D721Med (cell line): ENCODE measurements at regions not wholly inside any gene's neighbourhood (a gene's known extent, or its start where the extent isn't known, plus 50 kb on each side); places are given as distances from the start of the nearest gene placed in this dataset.
"Not testable (repeated sequence)": the region's sequence is repeated elsewhere in the genome, so short reads cannot be mapped to it uniquely, and the experiment has no call there.

ENCODE experiments used
- DNase-seq: peaks from one replicate; pipeline ENCODE4 v3.0.0; 2011; ENCODE audit warnings: low spot score; ENCODE audit not compliant: insufficient read length
- FAIRE-seq: peaks from 2 replicates; lab custom pipeline; 2011; peaks lifted over from hg19 to GRCh38; lab: Jason Lieb, UNC
- CTCF ChIP-seq: IDR thresholded peaks from 2 replicates; pipeline ENCODE4 v1.5.1; 2012; ENCODE audit warnings: mild to moderate bottlenecking, control low read depth; ENCODE audit not compliant: insufficient read depth; ENCODE audit errors: missing control alignments

- DNase-seq (no peak), FAIRE-seq (no peak)
- no peak for TF ChIP-seq CTCF
These were observed 294.2 kb upstream of the NCKAP5 start for GRCh38 chr2:133862400-133862977.

- FAIRE-seq = no peak
- no peak for DNase-seq
- TF ChIP-seq CTCF = no peak
These were observed 295.0 kb upstream of the NCKAP5 start for GRCh38 chr2:133863106-133863800.

- FAIRE-seq (no peak), DNase-seq (no peak)
- TF ChIP-seq CTCF = no peak
These were observed 296.9 kb upstream of the NCKAP5 start for GRCh38 chr2:133865141-133865540.

GRCh38 chr2:133867166-133867565 lies 298.9 kb upstream of the NCKAP5 start:
- peak; percentile 21 for FAIRE-seq
- no peak for TF ChIP-seq CTCF
- no peak for DNase-seq

GRCh38 chr2:133871545-133872209 lies 303.4 kb upstream of the NCKAP5 start:
- no peak for TF ChIP-seq CTCF
- FAIRE-seq (no peak), DNase-seq (no peak)

- DNase-seq (no peak), FAIRE-seq (no peak)
- no peak for TF ChIP-seq CTCF
These were observed 310.1 kb upstream of the NCKAP5 start for GRCh38 chr2:133878326-133878725.

GRCh38 chr2:133879703-133880102 lies 311.4 kb upstream of the NCKAP5 start:
- FAIRE-seq = no peak
- TF ChIP-seq CTCF = no peak
- no peak for DNase-seq

GRCh38 chr2:133882159-133882558 lies 313.9 kb upstream of the NCKAP5 start:
- FAIRE-seq, DNase-seq: not testable (repeated sequence)
